ENCODE measurements at regions not wholly inside any gene's neighbourhood (a gene's known extent, or its start where the extent isn't known, plus 50 kb on each side); places are given as distances from the start of the nearest gene placed in this dataset.

DNA sequence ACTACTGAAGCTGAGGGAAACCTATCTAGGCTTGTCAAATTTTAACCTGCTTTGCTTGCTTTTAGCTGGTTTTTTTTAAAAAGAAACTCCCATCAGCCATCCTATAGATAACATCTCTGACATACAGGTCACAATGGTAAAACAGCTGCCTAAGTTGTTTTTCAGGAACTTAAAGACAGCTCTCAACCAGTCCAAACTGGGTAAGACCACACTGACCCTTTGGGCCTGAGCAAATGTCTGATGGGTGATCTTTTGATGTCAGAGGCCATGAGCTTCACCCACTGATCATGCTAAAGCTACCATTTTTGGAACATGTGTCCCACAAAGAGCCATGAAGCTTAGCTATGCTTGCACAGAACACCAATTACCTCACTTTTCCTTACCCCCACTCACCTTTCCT lies 50.0 kb upstream of the TANC1 start:
- TF ChIP-seq CTCF (IDR thresholded peaks at IDR 0.05) (no peak), POLR2A (IDR thresholded peaks at IDR 0.05) (no peak)
